DND-41 (cell line): ENCODE measurements at regions not wholly inside any gene's neighbourhood (a gene's known extent, or its start where the extent isn't known, plus 50 kb on each side); places are given as distances from the start of the nearest gene placed in this dataset.

Experiments
- EZH2 ChIP-seq: IDR thresholded peaks from 3 replicates; pipeline ENCODE4 v1.6.1; 2012; ENCODE audit warnings: borderline replicate concordance, low read depth, mild to moderate bottlenecking, moderate library complexity, low read length, inconsistent platforms; ENCODE audit not compliant: severe bottlenecking
- TF ChIP-seq, protein P1 (sequence below): IDR thresholded peaks from 2 replicates; pipeline ENCODE4 v1.5.1; 2012; ENCODE audit warnings: borderline replicate concordance, low read length, moderate library complexity, mild to moderate bottlenecking; ENCODE audit not compliant: poor library complexity, severe bottlenecking; ENCODE audit errors: extremely low read depth

DNA sequence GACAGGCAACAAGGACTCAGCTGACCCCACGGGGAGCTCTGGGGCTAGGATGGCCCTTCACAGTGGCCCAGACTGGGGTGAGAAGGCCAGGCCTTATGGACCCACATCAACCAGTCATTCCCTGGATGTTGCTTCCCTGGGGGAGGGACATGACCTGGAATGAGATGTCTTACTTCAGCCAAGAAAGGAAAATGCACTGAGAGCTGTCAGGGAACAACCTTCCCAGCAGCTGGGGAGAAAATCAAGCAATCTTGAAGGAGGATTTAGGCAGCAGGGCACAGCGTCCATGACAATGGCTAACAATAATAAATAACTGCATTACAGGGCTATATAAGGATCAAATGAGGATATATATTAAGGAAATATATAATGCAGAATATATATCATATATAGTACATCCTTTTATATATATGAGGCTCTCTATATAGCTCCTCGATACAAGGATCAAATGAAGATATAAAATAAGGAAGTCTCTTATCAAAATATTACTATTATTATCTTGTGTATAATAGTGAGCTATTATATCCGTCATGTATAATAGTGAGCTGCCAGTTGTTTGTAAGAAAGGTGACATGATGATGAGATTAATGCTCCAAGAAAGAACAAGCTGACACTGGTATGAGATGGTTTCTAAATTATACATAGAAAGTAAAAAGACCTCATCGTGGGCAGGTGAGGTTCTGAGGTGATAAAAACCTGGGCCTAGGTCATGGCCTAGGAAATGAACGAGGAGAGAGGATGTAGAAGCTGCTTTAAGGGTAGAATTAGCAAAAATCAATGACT is 117.8 kb upstream of the LIPC start:
- TF ChIP-seq, protein P1, sequence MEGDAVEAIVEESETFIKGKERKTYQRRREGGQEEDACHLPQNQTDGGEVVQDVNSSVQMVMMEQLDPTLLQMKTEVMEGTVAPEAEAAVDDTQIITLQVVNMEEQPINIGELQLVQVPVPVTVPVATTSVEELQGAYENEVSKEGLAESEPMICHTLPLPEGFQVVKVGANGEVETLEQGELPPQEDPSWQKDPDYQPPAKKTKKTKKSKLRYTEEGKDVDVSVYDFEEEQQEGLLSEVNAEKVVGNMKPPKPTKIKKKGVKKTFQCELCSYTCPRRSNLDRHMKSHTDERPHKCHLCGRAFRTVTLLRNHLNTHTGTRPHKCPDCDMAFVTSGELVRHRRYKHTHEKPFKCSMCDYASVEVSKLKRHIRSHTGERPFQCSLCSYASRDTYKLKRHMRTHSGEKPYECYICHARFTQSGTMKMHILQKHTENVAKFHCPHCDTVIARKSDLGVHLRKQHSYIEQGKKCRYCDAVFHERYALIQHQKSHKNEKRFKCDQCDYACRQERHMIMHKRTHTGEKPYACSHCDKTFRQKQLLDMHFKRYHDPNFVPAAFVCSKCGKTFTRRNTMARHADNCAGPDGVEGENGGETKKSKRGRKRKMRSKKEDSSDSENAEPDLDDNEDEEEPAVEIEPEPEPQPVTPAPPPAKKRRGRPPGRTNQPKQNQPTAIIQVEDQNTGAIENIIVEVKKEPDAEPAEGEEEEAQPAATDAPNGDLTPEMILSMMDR: no peak
- TF ChIP-seq EZH2: no peak
